ELR (cell line): ENCODE measurements at regions not wholly inside any gene's neighbourhood (a gene's known extent, or its start where the extent isn't known, plus 50 kb on each side); places are given as distances from the start of the nearest gene placed in this dataset.

Experiments
- DNase-seq: peaks from one replicate; pipeline ENCODE4 v3.0.0-alpha.2; 2015; ENCODE audit warnings: low read depth

GRCh38 chr13:106678646-106679418 lies 110.9 kb upstream of the ARGLU1 start:
- DNase-seq = no peak

GRCh38 chr13:106675311-106675710 lies 107.4 kb upstream of the ARGLU1 start:
- DNase-seq = no peak

DNA sequence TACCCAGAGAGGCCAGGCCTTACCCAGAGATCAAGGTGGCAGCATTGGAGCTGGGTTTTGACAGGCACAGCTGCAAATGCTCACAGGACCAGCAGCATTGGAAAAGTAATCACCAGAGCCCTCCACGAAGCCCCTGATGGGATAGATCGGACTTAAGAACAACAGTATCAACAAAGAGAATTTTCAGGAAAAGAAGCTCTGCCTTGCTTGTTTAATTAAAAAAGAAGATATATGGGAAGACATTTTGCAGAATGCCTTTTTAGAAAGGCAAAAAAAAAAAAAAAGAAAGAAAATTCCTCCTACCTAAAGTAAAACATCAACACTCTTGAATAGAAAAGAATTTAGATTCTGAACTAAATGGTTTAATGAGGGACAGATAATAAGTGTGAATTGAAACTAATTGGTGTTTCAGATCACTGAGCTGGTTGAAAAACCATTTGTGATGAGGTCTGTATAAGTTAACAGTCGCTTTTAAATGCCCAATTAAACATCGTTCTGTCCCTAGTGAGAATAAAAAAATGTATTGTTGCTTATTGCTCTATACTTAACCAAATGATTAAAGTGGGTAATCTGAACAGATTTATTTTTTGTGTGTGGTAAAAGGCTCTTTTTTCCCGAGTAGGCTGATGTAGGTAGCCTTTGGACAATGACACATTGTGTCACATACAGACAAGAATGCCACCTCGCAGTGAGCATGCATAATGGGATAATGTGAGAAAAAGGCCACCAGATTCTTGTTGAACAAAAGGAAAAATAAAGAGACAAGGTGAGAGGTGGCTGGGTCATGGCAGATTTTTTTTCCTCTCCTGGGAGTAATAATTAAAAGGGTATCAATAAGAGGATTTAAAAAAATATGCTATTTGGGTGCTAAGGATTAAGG lies 93.0 kb upstream of the ARGLU1 start:
- DNase-seq = no peak

DNA sequence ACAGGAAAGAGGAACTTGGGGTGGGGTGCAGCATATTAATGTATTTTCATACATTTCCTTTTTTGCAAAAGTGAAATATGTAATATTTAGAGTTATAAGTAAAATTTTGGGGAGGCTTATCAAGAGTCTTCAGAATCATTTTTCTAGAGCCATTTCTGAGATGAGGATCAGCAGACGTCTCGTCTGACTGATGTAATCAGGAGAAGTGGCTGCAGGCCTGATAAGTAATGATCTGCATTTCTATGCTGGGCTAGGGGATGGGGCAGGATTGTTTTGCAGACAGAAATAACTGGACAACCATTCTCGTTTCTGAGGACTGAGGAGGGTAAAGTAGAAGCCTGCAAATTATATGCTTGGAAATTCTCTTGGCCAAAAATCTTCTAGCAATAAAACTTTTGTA lies 89.2 kb upstream of the ARGLU1 start:
- no peak for DNase-seq

GRCh38 chr13:106656186-106656585 lies 88.2 kb upstream of the ARGLU1 start:
- no peak for DNase-seq

GRCh38 chr13:106651442-106651841 lies 83.5 kb upstream of the ARGLU1 start:
- DNase-seq = no peak

DNA sequence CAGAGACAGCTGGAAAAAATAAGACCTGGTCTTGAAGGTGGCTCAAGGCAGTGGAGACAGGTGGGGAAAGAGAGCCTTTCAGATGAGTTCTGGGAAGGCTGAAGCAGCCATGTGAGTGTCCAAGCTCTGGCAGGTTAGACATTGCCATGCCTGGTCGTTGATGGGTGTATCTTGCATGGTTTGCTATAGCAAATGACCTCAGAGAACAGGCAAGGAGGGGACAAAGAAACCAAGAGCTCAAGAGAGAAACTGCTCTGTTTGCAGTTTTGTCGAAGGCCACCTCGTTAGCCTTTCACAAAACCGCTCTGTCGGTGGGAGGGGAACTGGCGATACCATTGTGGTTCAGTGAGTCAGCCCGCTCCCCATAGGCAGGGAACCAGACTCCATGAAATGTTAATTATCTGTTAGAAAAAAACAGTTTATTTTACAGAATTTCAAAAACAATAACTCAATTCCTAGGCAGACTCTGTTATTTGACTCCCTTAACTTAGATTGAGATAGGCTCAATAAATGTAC lies 82.8 kb upstream of the ARGLU1 start:
- DNase-seq = no peak

- DNase-seq = no peak
Observed at GRCh38 chr13:106649495-106649894, 81.6 kb upstream of the ARGLU1 start.

DNA sequence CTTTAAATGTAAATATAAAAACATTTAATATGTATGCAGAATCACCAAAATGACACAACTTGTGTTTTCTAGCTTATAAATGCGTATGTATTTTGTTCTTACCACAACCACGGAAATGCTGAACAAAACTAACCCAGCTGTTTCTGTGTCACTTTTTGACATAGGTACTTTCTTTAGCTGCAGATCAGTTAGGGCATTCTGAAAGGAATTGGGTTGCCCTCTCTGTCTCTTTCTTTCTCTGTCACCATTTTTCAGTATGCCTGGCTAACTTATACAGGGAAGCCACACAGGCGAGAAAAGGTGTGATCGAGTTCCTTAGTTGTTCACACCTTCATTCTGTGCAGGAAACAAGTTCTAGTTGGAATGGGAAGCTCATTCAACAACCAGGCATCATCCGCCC lies 72.6 kb upstream of the ARGLU1 start:
- DNase-seq = no peak

DNA sequence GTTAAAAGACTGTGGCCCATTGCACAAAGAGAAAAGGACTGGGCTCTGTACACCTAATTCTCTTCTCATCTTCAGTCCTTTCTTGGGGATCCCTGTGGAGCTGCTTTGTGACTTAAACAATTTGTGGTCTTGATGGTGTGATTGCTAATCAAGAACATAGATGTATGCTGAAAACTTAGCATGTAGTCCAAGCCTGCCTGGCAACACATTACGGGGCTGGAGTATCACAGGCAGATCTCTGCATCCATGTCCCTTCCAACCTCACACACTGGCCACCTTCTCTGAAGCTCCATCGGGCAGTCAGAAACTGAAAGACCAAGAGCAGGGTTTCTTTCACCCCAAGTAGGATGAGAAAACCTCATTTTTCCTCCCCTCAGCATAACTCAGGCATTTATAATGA lies 69.6 kb upstream of the ARGLU1 start:
- no peak for DNase-seq

GRCh38 chr13:106636492-106636891 lies 68.6 kb upstream of the ARGLU1 start:
- DNase-seq = no peak

DNA sequence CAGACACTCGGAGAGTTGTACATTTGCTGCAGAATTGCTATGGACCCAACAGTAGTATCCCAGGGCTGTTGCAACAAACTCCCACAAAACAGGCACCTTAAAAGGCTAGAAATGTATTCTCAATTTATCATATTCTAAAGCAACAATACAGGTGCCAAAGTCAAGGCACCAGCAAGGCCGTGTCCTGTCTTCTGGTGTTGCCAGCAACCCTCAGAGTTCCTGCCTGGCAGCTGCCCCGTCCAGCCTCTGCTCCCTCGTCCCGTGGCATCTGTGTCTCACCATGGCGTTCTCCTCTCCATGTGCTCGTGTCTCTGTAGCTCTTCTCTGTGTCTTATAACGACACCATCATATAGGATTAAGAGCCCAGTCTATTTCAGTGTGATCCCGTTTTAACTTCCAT lies 67.7 kb upstream of the ARGLU1 start:
- no peak for DNase-seq

DNA sequence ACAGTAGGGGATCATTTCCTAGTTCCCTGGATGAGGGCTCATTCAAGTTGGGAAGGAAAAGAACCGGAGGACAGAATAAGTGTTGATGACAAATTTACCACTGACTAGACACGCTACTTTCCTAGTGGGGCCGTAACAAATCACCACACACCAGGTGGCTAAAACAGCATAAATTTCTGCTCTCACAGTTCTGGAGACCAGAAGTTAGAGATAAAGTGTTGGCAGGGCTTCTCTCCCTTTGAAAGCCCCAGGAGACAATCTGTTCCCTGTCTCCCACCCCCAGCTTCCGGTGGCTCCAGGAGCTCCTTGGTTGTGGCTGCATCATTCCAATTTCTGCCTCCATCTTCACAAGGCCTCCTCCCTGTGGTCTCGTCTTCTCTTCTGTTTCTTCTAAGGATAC lies 65.4 kb upstream of the ARGLU1 start:
- no peak for DNase-seq

DNA sequence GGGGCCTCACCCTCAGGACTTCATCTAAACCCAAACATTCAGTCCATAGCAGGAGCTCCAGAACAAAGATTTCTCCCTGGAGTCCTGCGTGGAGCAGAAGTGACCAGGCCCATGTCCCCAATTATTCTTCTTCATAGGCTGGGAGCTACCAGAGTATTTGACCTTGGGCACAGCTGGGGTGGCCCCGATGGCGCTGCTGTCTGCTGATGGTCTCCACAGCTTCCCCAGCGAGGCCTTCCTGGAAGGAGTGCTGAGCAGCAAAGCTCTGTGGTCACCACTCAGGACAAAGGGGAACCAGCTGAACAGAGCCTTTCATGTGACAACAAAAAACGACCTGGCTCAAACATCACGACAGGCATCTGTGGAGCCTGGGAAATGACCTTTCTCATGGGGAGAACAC lies 62.7 kb upstream of the ARGLU1 start:
- no peak for DNase-seq

DNA sequence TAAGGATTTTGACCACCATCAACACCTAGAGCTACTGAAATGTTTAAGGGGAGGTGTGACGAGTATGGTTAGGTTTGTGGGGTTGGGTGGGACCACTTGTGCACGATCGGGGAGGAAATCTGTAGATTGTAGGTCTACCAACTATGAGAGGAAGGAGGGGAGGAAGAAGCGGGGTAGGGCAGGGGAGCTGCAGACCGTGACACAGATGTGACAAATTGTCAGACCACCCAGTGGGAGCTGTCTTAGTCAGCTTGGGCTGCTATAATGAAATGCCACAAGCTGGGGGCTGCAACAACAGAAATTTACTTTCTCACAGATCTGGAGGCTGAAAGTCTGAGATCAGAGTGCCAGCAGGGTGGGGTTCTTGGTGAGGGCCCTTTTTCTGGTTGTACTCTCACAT lies 62.2 kb upstream of the ARGLU1 start:
- DNase-seq = no peak

DNA sequence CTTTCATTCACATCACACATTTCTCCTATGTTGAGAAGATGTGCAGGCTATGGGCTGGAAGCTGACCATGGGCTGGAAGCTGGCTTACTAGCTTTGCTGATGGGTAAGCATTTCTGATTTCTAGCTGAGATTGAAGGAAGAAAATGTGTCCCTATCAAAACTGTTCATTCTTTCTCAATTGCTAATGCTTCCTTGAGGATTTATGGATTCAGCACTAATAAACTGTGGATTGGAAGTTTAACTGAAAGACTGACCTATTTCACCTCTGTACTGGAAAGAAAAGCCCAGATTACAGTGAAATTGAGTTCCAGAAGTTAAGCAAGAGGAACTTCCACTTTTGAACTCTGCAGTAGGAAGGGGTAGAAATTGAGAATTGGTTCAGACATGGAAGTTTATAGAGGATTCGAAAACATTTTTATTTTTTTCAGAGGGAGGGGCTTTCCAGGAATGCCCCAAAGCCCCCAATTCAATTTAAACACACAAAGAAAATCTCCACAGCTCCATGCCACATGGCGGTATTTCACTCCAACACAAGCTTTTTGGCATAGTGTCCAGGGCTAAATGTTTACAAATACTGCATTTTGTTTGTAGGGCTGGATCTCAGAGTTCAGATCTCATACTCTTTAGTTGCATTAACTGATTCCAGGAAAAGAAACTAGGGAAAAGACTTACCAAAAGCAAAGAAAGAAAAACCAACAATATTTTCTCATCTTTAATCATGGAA lies 61.2 kb upstream of the ARGLU1 start:
- DNase-seq = no peak

- DNase-seq = no peak
Observed at GRCh38 chr13:106626473-106626872, 58.5 kb upstream of the ARGLU1 start.

DNA sequence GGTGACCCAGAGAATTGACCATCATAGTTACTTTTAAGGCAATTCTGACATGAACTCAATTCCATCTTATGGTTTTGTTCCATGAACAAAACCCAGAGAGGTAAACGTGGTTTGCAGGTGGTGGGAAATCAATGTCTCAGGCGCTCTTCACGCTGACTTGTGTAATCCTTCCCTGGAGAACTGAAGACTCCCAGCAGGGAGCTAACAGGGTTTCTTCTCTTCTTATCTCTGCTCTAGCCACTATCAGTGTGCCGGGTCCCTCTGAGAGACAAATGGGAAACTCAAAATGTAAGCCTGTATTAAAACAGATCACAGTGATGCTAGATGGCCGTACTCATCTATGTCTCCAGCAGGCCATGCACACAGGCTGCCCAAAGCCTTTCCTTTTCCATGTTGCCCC lies 57.6 kb upstream of the ARGLU1 start:
- no peak for DNase-seq

DNA sequence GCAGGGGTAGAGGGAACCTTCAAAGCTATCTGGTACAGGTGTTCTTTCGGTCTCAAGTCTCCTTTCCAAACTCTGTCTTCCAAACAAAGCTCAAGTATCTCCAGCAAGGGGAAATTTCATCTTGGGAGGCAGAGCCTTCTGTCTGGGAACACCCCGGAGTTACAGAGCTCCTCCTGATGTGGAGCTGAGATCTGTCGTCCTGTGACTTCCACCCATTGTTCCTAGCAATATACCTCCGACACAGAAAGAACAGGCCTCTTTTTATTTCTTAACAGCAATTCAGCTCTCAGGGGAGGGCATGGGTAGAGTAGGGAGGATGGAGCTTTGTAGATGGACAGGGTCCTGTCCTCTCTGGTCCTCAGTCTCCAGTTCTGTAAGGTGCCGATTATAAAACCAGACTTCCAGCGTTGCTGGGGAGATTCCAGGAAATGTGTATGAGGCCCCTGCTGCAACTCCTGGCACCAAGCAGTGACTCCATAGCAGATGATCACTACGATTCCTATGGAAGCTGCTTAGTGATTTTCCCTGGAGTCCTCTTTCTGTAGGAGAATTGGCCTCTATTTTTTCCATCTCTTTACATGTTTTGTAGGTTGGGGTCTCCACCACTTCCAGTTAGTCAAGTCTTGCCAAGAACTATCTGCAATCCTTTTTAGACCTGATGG lies 56.0 kb upstream of the ARGLU1 start:
- DNase-seq = no peak

DNA sequence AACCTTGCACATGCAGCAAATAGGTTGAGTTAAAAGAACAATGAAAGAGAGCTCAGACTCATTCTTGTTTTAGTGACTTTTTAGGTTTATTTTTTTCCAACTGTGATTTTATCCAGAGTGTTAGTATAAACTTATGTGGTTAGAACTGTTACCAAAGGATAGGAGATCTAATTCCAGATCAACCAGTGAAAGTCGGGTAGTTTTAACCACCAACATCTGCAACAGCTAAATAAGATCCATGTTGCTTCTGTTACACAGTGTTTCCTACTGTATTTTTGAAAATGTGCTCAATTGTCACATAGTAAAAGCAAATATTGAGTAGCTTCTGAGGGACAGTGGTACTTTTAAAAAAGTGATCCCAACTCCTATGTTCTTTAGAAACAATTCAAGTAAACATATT lies 53.9 kb upstream of the ARGLU1 start:
- DNase-seq = no peak

DNA sequence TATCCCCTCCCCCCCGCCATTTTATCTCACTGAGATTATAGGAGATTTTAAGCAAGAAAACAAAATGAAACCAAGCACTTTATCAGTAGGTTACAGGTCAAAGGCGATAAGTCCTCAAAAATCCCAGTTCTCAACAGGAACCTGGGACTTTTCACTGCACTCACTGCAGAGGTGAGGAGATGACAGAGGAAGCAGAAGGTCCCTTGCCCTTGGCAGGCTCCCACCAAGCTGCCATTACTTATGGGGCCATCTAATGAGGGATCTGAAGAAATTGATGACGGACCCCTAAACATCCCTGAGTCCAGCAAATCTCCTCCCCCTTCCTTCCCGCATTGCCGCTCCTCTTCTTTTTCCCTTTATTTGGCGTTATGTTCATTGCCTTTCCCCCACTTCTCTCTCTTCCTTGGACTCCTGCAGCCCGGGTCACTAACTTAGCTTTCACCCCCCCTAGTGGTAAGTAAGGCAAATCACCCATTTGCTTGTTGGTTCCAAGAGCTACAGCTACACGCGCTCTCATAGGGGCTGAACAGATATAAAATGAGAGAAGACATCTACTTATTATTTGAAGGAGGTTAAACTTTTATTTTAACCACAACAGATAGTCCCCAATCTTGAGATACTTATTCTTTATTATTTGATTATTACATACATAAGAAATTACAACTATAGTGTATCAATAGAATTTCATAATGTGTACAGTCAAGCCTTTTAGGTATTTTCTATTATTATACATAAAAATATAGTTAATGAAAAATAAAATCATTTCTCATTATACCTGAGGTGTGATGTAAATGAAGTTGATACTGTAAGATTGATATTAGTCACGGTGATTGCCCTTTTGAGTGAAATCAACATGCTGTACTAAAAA lies 52.0 kb upstream of the ARGLU1 start:
- peak; percentile 78 for DNase-seq
